ENCODE measurements at regions not wholly inside any gene's neighbourhood (a gene's known extent, or its start where the extent isn't known, plus 50 kb on each side); places are given as distances from the start of the nearest gene placed in this dataset.

DNA sequence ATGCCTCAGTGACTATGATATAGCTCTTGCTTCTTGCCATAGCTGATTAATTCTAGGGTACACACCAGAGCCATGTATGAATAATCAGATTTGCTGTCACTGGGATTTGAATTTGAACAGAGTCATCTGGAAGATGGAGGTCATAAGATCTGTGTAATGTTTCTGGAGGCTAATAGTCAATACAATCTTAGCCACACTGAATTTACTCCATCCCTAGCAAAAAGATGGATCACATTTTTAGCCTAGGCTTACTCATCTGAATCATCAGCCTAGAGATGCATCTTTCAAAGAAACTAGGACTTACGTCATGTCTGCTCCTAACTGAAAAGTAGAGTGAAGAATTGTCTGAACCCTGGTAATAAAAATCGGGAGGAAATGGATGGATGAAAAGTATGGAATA, 142.3 kb upstream of the ZNF804B start (continued):
- TF ChIP-seq, protein P1, sequence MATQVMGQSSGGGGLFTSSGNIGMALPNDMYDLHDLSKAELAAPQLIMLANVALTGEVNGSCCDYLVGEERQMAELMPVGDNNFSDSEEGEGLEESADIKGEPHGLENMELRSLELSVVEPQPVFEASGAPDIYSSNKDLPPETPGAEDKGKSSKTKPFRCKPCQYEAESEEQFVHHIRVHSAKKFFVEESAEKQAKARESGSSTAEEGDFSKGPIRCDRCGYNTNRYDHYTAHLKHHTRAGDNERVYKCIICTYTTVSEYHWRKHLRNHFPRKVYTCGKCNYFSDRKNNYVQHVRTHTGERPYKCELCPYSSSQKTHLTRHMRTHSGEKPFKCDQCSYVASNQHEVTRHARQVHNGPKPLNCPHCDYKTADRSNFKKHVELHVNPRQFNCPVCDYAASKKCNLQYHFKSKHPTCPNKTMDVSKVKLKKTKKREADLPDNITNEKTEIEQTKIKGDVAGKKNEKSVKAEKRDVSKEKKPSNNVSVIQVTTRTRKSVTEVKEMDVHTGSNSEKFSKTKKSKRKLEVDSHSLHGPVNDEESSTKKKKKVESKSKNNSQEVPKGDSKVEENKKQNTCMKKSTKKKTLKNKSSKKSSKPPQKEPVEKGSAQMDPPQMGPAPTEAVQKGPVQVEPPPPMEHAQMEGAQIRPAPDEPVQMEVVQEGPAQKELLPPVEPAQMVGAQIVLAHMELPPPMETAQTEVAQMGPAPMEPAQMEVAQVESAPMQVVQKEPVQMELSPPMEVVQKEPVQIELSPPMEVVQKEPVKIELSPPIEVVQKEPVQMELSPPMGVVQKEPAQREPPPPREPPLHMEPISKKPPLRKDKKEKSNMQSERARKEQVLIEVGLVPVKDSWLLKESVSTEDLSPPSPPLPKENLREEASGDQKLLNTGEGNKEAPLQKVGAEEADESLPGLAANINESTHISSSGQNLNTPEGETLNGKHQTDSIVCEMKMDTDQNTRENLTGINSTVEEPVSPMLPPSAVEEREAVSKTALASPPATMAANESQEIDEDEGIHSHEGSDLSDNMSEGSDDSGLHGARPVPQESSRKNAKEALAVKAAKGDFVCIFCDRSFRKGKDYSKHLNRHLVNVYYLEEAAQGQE (IDR thresholded peaks at IDR 0.05; ENCODE audit: unreplicated experiment): no peak
- no peak for TF ChIP-seq EZH2 (IDR thresholded peaks at IDR 0.05; ENCODE audit: low read depth, unreplicated experiment)
- TF ChIP-seq NANOG (IDR thresholded peaks at IDR 0.05; ENCODE audit: borderline replicate concordance): no peak
- TF ChIP-seq STAT1 (IDR thresholded peaks at IDR 0.05; ENCODE audit: unreplicated experiment): no peak
- TF ChIP-seq CREB1 (CRISPR knock-in tag; IDR thresholded peaks at IDR 0.05; ENCODE audit: low read depth): no peak
- no peak for TF ChIP-seq POLR2AphosphoS5 (IDR thresholded peaks at IDR 0.05; ENCODE audit: low read depth)
- TF ChIP-seq ZNF114 (CRISPR knock-in tag; IDR thresholded peaks at IDR 0.05): no peak
- TF ChIP-seq ZNF331 (CRISPR knock-in tag; IDR thresholded peaks at IDR 0.05; ENCODE audit: low read depth): no peak
- TF ChIP-seq, protein P2, sequence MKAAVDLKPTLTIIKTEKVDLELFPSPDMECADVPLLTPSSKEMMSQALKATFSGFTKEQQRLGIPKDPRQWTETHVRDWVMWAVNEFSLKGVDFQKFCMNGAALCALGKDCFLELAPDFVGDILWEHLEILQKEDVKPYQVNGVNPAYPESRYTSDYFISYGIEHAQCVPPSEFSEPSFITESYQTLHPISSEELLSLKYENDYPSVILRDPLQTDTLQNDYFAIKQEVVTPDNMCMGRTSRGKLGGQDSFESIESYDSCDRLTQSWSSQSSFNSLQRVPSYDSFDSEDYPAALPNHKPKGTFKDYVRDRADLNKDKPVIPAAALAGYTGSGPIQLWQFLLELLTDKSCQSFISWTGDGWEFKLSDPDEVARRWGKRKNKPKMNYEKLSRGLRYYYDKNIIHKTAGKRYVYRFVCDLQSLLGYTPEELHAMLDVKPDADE (IDR thresholded peaks at IDR 0.05): no peak

DNA sequence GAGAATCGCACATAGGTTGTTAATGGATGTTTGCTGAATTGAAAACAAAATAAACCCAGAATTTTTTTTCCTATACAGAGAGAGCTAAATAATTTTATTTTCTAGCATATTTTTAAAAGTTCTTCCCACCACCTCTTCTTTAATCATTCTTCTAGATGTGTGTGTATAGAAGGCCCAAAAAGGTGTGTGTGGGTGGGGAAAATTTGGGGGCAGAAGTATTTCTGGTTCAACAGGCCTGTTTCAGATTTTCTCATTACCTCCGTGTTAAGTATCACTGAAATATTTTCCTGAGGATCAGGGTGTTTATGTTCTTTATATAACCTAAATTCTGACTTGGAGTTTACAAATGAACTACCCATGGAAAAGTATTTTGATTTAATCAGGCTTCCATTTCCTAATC, 144.2 kb upstream of the ZNF804B start:
- no peaks in the 10 kb centered on the region for H3K27me3 Mint-ChIP-seq (ENCODE audit: insufficient read depth, low read depth, poor library complexity)
- peaks cover 6% of the 10 kb centered on the region; the same call in 2 of the 3 replicates for H3K4me1 Mint-ChIP-seq
- Histone ChIP-seq H3K4me2 (no peak overlapping the region), H3K4me1 (ENCODE audit: insufficient read depth) (no peaks in the 10 kb centered on the region; the same call in 1 of the 2 replicates), H2AFZ (no peak overlapping the region), H4K20me1 (replicated peaks; ENCODE audit: insufficient read depth) (no peaks in the 10 kb centered on the region), H3K36me3 (ENCODE audit: insufficient read depth) (no peaks in the 10 kb centered on the region), H3F3A (replicated peaks; ENCODE audit: low read depth) (no peaks in the 10 kb centered on the region), H3K27me3 (ENCODE audit: insufficient read depth) (no peaks in the 10 kb centered on the region), H3K27ac (ENCODE audit: low read depth) (no peak overlapping the region), H3K79me2 (replicated peaks; ENCODE audit: insufficient read depth) (no peaks in the 10 kb centered on the region), H3K9me2 (ENCODE audit: insufficient read depth) (no peaks in the 10 kb centered on the region), H3K4me3 (no peak overlapping the region)
- no peak overlapping the region for H3K27ac Mint-ChIP-seq
- ATAC-seq: no peak
- no peak overlapping the region for H3K4me3 Mint-ChIP-seq
- no peaks in the 10 kb centered on the region for H3K9me3 Mint-ChIP-seq
- TF ChIP-seq ZNF331 (CRISPR knock-in tag; IDR thresholded peaks at IDR 0.05; ENCODE audit: low read depth) (no peak), POLR2AphosphoS5 (IDR thresholded peaks at IDR 0.05; ENCODE audit: low read depth) (no peak)
- TF ChIP-seq, protein P1 (IDR thresholded peaks at IDR 0.05; ENCODE audit: unreplicated experiment): no peak
- no peak for DNase-seq (ENCODE audit: low spot score)
- no peaks in the 10 kb centered on the region for H3K36me3 Mint-ChIP-seq (ENCODE audit: low read depth)
